ENCODE measurements at regions not wholly inside any gene's neighbourhood (a gene's known extent, or its start where the extent isn't known, plus 50 kb on each side); places are given as distances from the start of the nearest gene placed in this dataset.
"Not testable (repeated sequence)": the region's sequence is repeated elsewhere in the genome, so short reads cannot be mapped to it uniquely, and the experiment has no call there.

GRCh38 chr15:24165512-24165911, 478.4 kb upstream of the NDN start:
- DNase-seq = not testable (repeated sequence)

GRCh38 chr15:24202297-24202696, 473.3 kb upstream of the NPAP1 start:
- DNase-seq = not testable (repeated sequence)

DNA sequence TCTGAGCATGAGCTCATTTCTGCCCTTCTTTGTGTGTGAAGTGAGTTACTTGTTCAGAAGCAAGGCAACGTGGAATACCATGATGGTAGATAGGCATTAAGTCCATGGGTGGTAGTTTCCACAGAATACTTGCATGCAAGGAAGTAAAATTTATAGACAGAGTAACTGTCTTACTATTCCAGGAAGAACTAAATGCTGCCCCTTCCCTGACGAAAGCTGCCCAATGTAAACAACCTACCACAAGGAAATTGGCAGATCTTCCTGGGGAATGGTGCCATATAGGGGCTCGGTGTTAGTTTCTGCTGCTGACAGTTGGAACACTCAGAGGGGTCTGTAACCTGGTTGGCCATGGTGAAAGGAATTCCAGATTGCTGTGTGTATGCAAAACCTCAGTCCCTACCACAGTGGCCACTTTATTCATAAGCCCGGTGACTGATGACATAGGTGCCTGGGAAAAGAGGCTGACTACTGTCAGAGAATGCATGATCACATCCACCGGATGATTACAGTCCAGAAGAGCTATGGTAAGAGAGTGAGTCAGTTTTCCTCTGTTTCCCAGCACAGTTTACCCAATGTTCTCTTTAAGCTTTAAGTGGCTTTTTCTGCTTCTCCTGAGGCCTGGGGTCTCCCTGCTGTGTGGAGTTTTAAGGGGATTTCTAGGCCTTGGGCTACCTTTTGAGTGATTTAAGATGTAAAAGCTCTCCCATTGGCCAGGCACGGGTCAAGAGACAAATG, 463.7 kb upstream of the NPAP1 start:
- DNase-seq = not testable (repeated sequence)

GRCh38 chr15:24223739-24224138, 451.8 kb upstream of the NPAP1 start:
- no peak for DNase-seq

GRCh38 chr15:24224161-24224560, 451.4 kb upstream of the NPAP1 start:
- DNase-seq = no peak

GRCh38 chr15:24228922-24229321, 446.7 kb upstream of the NPAP1 start:
- DNase-seq = not testable (repeated sequence)

DNA sequence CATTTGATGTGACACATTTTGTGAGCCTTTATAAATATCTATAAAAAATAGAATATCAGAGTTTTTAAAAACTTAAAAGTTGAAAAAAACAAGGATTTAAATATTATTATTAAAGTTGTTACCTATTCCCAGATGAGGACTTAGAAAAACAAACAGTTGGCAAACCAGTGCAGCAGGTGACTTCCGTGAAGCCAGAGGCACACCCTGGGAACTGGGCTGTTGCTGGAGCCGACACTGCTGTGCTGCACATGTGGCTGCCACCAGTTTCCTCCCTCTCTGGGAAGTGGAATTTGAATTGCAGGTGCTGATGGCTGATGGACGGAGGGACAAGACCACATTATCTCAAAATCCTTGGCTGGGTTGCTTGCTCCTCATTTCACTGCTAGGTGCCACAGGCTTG, 442.4 kb upstream of the NPAP1 start:
- not testable (repeated sequence) for DNase-seq

DNA sequence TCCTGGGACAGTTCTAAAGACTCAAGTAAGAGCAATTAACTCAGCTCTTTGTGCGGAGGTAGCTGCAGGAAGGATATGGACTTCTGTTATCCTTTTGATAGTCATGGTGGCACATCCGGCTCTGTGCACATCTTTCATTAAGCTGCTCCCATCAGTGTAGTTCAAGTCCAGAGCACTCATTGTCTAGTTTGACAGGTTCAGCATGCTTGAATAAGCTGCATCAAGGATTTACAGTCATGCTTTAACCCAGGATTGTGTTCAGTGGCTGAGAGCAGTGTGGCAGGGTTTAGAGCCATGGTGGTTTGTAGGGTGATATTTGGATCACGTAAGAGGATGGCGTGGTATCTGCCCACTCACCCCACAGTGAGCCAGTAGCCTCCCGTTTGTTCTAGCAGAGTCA, 435.0 kb upstream of the NPAP1 start:
- DNase-seq = not testable (repeated sequence)

DNA sequence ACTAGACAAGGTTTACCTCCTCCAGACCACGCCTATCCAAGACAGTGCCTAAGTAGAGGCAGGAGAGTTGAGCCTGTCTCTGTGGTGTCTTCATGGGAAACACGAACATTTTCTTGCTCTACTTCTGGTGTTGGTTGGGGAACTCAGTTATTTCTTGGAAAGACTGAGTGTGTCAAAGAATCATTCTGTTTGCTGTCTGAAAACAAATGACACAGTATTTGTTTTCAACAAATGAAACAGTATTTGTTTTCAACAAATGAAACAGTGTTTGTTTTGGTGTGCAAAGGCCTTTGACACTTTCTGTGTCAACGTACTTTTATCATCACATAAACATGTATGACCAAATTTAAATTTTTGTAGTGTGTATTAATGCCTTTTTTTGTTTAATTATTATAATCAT, 416.5 kb upstream of the NPAP1 start:
- DNase-seq = not testable (repeated sequence)

- DNase-seq = not testable (repeated sequence)
Measured at GRCh38 chr15:24260407-24260806, 415.2 kb upstream of the NPAP1 start.

GRCh38 chr15:24260854-24261253, 414.7 kb upstream of the NPAP1 start:
- not testable (repeated sequence) for DNase-seq

- DNase-seq = not testable (repeated sequence)
Measured at GRCh38 chr15:24268536-24269165, 406.9 kb upstream of the NPAP1 start.

GRCh38 chr15:24269166-24269571, 406.4 kb upstream of the NPAP1 start:
- no peak for DNase-seq

DNA sequence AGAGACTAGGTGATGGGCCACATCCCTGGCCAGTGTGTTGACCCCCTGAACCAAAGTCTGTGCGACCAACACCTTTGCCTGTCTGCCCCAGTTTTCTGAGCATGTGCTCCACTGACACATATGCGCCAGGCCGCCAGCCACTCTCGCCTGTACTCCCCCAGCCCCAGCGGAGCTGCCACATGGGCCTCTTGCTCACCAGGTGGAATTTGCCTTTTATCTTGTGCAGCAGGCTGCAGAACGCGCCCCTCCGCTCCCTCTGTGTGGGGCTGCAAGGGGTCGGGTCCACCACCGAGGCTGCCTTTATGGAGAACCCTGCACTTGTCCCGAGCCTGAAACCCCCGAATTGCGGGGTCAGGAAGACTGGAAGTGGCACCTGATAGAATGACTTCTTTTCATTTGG, 405.7 kb upstream of the NPAP1 start:
- DNase-seq = no peak

DNA sequence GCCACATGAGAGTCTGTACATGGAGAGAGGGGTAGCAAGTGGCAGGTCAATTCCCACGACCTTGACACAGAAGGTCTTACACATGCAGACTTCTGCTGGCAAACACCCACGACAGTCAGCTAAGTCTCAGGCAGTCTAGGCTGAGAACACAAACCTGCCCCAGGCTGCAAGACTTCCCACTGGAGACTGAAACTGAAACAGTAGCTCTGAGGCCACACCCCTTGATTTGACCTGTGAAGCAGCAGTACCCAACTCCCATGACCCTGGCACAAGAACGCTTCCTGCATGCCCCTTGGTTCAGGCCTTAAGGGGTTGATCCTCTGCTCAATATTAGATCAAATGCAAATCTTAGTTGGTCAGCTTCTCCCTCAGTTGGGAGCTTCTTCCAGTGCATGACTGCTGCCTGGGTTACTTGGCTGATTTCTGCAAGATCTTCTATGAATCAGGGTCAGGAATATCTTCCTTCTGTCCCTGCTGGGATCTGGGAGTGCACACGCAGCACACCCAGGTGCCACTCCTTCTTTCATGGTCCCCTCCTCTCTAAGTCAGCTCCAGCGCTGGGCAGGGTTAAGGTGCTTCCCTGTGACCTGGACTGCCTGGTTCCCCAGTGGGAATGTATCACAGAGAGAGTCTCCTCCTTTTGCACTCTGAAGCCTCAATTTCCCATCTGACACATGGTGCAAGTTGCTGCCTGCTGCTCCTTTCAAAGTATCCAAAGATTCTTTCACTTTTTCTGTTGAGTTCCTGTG, 403.9 kb upstream of the NPAP1 start:
- DNase-seq = not testable (repeated sequence)

- DNase-seq = no peak
Measured at GRCh38 chr15:24292837-24293236, 382.7 kb upstream of the NPAP1 start.

DNA sequence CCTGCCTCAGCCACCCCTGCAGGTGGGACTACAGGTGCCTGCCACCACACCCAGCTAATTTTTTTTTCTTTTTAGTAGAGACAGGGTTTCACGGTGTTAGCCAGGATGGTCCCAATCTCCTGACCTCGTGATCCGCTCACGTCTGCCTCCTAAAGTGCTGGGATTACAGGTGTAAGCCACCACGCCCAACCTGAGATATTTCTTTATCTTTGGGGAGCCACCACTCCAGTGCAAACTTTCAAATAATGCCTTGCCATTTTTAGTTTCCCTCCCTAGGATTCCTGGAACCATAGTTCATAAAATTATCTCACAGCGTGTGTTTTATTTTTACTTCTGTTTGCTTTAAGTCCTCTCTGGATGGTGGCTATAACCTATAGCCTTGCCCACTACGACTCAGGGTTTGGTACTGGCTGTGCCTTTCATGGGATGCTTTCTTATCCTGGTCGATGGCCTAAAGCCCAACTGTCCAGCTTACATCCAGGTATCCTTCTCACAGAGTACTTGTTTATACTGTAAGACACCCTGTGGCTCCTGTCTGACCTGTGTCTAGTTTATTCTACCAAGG, 374.7 kb upstream of the NPAP1 start:
- DNase-seq = not testable (repeated sequence)

GRCh38 chr15:24301999-24302398, 373.6 kb upstream of the NPAP1 start:
- not testable (repeated sequence) for DNase-seq

GRCh38 chr15:24304747-24305146, 370.8 kb upstream of the NPAP1 start:
- DNase-seq = not testable (repeated sequence)

- DNase-seq = not testable (repeated sequence)
Measured at GRCh38 chr15:24305643-24306042, 369.9 kb upstream of the NPAP1 start.

GRCh38 chr15:24309700-24310099, 365.9 kb upstream of the NPAP1 start:
- not testable (repeated sequence) for DNase-seq

GRCh38 chr15:24311692-24312091, 363.9 kb upstream of the NPAP1 start:
- not testable (repeated sequence) for DNase-seq

DNA sequence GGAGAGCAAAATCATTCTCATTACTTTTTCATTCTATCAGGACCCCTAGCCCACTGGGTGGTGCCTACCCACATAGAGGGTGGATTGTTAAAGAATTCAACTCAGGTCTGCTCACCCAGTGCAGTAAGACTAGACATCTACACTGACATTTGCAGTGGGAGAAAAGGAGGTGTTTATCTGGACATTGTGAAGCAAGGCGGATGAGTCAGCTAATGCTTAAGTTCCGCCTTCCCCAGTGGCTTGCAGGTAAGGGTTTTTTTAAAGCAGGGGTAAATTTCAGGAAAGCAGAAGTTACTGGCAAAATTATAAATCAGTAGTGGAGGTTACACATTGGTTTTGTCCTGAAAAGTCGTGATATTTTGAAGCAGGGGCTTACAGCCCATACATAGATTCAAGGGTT, 359.2 kb upstream of the NPAP1 start:
- DNase-seq = not testable (repeated sequence)
